Astrocyte of the cerebellum (primary cell): ENCODE measurements at regions not wholly inside any gene's neighbourhood (a gene's known extent, or its start where the extent isn't known, plus 50 kb on each side); places are given as distances from the start of the nearest gene placed in this dataset.

Experiments
- DNase-seq: peaks from one replicate; pipeline ENCODE4 v3.0.0-alpha.2; 2011; ENCODE audit warnings: low read depth
- H3K4me3 ChIP-seq: 2 replicates; pipeline ENCODE4 v1.5.1; 2011; ENCODE audit warnings: mild to moderate bottlenecking, low read depth, low read length, moderate library complexity
- in situ Hi-C: cut with HindIII; loops from 2 replicates; pipeline ENCODE4 v1.10.0; 2017; ENCODE audit warnings: low sequenced_read_pairs
- TF ChIP-seq, protein P1 (sequence below): IDR thresholded peaks from 2 replicates; pipeline ENCODE4 v1.5.1; 2012; ENCODE audit warnings: low read length, low read depth, moderate library complexity, mild to moderate bottlenecking; ENCODE audit errors: missing control alignments

DNA sequence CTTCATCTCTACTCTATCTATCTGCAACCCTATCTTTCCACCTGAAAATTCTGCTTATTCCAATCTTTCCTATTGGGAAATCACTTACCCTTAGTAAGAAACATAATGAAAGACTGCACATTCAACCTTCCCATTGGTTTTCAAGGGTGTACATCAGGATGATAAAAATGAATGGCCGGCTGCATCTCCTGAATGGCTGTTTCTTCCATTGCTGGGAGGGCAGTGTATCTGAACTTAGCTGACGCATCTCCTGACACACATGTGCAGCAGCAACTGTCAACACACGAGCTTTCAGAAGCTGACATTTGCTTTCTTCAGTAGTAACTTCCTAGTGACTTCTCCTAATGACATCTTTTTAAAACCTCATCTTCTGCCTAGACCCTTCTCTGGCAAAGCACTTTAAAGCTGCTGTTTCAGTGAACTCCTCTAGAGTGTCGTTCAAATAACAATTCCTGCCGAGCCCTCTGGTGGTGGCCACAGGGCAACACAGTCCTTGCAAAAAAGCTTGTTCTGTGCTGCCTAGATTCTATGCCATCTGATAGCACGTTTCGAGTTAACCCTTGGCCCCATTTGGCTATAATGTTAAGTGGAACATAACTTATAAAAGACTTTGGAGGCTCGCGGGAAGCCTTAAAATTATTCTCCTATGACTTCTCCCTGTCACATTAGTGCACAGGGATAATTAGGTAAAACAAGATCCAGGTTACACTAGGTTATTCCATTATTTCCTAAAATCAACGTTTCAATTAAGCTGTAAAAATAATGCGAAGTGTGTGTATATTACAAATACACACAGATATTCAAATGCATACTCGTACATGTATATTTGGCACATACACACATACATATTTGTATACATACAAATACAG is 2340.7 kb downstream of the PCDH7 start:
- H3K4me3 ChIP-seq = no peak overlapping the region
- in situ Hi-C loops = no loop called here
- DNase-seq = peak; percentile 52
- TF ChIP-seq, protein P1, sequence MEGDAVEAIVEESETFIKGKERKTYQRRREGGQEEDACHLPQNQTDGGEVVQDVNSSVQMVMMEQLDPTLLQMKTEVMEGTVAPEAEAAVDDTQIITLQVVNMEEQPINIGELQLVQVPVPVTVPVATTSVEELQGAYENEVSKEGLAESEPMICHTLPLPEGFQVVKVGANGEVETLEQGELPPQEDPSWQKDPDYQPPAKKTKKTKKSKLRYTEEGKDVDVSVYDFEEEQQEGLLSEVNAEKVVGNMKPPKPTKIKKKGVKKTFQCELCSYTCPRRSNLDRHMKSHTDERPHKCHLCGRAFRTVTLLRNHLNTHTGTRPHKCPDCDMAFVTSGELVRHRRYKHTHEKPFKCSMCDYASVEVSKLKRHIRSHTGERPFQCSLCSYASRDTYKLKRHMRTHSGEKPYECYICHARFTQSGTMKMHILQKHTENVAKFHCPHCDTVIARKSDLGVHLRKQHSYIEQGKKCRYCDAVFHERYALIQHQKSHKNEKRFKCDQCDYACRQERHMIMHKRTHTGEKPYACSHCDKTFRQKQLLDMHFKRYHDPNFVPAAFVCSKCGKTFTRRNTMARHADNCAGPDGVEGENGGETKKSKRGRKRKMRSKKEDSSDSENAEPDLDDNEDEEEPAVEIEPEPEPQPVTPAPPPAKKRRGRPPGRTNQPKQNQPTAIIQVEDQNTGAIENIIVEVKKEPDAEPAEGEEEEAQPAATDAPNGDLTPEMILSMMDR = peak; percentile 98

- no peak overlapping the region for H3K4me3 ChIP-seq
- TF ChIP-seq, protein P1 = no peak
- in situ Hi-C loops = no loop called here
- DNase-seq = no peak
Observed at GRCh38 chr4:33061727-33062126, 2341.6 kb downstream of the PCDH7 start.

DNA sequence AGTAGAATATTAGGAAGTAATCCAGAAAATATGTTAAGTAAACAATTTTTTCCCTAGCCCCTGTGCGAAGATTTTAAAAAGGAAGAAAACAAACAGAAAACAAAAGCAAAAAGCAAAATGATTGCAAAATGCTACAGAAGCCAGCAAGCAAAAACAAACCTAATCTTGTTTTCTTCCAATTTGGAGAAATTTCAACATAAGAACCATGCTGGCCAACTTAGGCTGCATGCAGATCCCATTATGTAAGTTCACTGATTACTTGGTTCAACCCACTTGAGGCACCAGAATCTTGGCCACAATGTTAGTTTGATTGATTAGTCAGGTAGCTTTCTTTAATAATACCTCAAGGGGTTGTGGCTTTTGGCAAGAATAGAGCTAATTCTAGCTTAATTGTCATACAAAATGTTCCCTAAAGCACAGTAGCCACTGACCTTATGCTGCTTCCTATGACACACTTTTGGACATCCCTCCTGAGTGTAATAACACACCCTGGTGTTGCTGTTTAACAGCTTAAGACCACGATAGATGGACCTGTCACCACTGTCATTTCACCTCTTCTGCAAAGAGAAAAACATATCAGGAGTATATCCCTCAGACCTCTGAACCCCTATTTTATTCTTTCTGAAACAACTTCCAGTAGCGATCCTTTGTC is 2342.1 kb downstream of the PCDH7 start:
- in situ Hi-C loops = no loop called here
- DNase-seq = no peak
- H3K4me3 ChIP-seq = no peak overlapping the region
- TF ChIP-seq, protein P1 = no peak

DNA sequence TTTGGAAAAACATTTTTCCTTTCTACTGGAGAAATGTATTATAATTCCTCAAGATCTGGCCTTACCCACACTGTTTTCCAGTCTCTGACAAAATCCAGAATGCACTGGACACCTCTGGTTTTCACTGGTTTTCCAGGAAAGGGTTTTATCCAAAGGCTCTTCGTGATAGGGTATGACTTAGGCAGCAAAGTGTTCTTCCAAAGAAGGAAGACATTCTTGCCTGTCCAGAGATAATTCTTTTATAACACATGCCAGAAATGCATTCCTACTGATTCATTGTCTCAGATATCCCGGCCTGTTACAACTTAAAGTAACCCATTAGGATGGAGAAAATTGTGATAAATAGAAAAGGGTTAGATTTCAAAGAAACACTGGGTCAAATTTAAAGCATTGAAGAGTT is 2343.1 kb downstream of the PCDH7 start:
- peak; percentile 19 for DNase-seq
- TF ChIP-seq, protein P1 = no peak
- in situ Hi-C loops = no loop called here
- no peak overlapping the region for H3K4me3 ChIP-seq

DNA sequence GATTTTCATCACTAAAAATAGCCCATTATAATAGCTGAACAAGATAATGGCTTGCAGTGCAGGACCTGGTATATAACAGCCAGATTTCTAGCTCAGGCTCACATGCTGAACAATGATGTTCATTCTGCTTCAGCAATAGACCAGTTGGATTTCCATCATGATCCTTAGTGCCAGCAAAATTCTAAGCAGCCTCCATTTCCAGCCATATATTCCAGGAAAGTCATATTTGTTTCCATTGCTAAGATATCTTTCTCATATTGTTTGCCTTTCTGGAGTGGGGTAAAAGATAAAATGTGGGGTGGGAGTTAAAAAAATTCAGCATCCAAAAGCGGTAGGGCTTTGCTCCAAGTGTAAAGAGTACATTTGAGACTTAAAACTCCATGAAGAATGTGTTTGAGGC is 2344.1 kb downstream of the PCDH7 start:
- DNase-seq = no peak
- in situ Hi-C loops = no loop called here
- H3K4me3 ChIP-seq = no peak overlapping the region
- TF ChIP-seq, protein P1 = no peak

DNA sequence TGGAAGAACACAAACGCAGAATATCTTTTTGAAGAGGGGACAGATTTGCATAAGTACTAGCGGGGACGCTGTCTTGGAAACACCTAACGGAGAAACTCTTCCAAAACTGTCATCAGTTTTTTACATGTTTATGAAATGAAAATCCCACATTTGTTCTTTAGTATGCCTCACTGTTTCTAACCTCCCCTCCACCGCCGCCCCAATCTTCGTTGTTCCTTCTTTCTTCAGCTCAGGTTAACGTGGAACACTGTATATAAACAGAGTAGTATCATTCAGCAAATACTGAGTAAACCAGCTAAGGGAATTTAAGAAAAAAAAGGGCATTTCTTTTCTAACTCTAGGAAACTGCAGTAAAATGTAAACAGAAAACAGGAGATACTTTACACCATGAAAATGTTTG is 2345.6 kb downstream of the PCDH7 start:
- no peak overlapping the region for H3K4me3 ChIP-seq
- in situ Hi-C loops = no loop called here
- DNase-seq = no peak
- TF ChIP-seq, protein P1 = no peak
